HEK293 (cell line): ENCODE measurements at regions not wholly inside any gene's neighbourhood (a gene's known extent, or its start where the extent isn't known, plus 50 kb on each side); places are given as distances from the start of the nearest gene placed in this dataset.

Experiments
- AEBP2 ChIP-seq: fragments of 450-650 bp; formaldehyde crosslinking; IDR thresholded peaks from 2 replicates; pipeline ENCODE4 v1.5.1; 2016; ENCODE audit warnings: missing biosample characterization, missing genetic modification characterization, borderline replicate concordance
- CTCF ChIP-seq: fragments of 450-650 bp; formaldehyde crosslinking; IDR thresholded peaks from 2 replicates; pipeline ENCODE4 v1.5.1; 2016; ENCODE audit warnings: missing biosample characterization, missing genetic modification characterization
- GLI4 ChIP-seq: fragments of 450-650 bp; formaldehyde crosslinking; IDR thresholded peaks from 2 replicates; pipeline ENCODE4 v1.5.1; 2016; ENCODE audit warnings: missing biosample characterization, missing genetic modification characterization
- PBX3 ChIP-seq: sonication (generic); formaldehyde crosslinking; IDR thresholded peaks from 2 replicates; pipeline ENCODE4 v1.8.1; 2022; ENCODE audit warnings: mild to moderate bottlenecking, moderate library complexity, missing genetic modification reagents
- REST ChIP-seq: fragments of 450-650 bp; formaldehyde crosslinking; IDR thresholded peaks from 2 replicates; pipeline ENCODE4 v1.5.1; 2016; ENCODE audit warnings: missing biosample characterization, missing genetic modification characterization
- SETDB1 ChIP-seq: IDR thresholded peaks from one replicate; pipeline ENCODE4 v1.6.1; 2017; ENCODE audit warnings: mild to moderate bottlenecking, low read length, moderate library complexity, mixed read lengths; ENCODE audit not compliant: insufficient read length
- ZBTB8A ChIP-seq: fragments of 450-650 bp; formaldehyde crosslinking; IDR thresholded peaks from 2 replicates; pipeline ENCODE4 v1.5.1; 2016; ENCODE audit warnings: missing biosample characterization, missing genetic modification characterization
- ZNF16 ChIP-seq: fragments of 450-650 bp; formaldehyde crosslinking; IDR thresholded peaks from 2 replicates; pipeline ENCODE4 v1.5.1; 2016; ENCODE audit warnings: low read depth, missing biosample characterization, missing genetic modification characterization
- ZNF174 ChIP-seq: fragments of 450-650 bp; formaldehyde crosslinking; IDR thresholded peaks from 2 replicates; pipeline ENCODE4 v1.5.0; 2017; ENCODE audit warnings: missing biosample characterization, mild to moderate bottlenecking, missing genetic modification characterization
- ZNF394 ChIP-seq: fragments of 450-650 bp; formaldehyde crosslinking; IDR thresholded peaks from 2 replicates; pipeline ENCODE4 v1.5.1; 2016; ENCODE audit warnings: missing biosample characterization, missing genetic modification characterization, mild to moderate bottlenecking, moderate library complexity, borderline replicate concordance
- ZNF549 ChIP-seq: fragments of 450-650 bp; IDR thresholded peaks from 2 replicates; pipeline ENCODE4 v1.5.1; 2018; ENCODE audit warnings: missing biosample characterization, missing genetic modification characterization, mild to moderate bottlenecking, inconsistent platforms, moderate library complexity
- ZNF707 ChIP-seq: fragments of 450-650 bp; formaldehyde crosslinking; IDR thresholded peaks from 2 replicates; pipeline ENCODE4 v1.5.1; 2016; ENCODE audit warnings: missing biosample characterization, missing genetic modification characterization
- TF ChIP-seq, protein P1 (sequence below): fragments of 450-650 bp; IDR thresholded peaks from 2 replicates; pipeline ENCODE4 v1.5.1; 2018; ENCODE audit warnings: missing biosample characterization, missing genetic modification characterization
- TF ChIP-seq, protein P2 (sequence below): fragments of 450-650 bp; formaldehyde crosslinking; IDR thresholded peaks from 2 replicates; pipeline ENCODE4 v1.5.1; 2016; ENCODE audit warnings: missing biosample characterization, missing genetic modification characterization

GRCh38 chr2:31666878-31667277 lies 86.1 kb upstream of the SRD5A2 start:
- TF ChIP-seq, protein P1, sequence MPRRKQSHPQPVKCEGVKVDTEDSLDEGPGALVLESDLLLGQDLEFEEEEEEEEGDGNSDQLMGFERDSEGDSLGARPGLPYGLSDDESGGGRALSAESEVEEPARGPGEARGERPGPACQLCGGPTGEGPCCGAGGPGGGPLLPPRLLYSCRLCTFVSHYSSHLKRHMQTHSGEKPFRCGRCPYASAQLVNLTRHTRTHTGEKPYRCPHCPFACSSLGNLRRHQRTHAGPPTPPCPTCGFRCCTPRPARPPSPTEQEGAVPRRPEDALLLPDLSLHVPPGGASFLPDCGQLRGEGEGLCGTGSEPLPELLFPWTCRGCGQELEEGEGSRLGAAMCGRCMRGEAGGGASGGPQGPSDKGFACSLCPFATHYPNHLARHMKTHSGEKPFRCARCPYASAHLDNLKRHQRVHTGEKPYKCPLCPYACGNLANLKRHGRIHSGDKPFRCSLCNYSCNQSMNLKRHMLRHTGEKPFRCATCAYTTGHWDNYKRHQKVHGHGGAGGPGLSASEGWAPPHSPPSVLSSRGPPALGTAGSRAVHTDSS: no peak
- no peak for TF ChIP-seq ZNF174
- TF ChIP-seq AEBP2 (tag by site-specific recombination): no peak
- no peak for TF ChIP-seq CTCF (tag by site-specific recombination)
- no peak for TF ChIP-seq ZNF16
- TF ChIP-seq ZNF394 (tag by site-specific recombination): no peak
- TF ChIP-seq ZNF707 (tag by site-specific recombination): no peak
- TF ChIP-seq, protein P2, sequence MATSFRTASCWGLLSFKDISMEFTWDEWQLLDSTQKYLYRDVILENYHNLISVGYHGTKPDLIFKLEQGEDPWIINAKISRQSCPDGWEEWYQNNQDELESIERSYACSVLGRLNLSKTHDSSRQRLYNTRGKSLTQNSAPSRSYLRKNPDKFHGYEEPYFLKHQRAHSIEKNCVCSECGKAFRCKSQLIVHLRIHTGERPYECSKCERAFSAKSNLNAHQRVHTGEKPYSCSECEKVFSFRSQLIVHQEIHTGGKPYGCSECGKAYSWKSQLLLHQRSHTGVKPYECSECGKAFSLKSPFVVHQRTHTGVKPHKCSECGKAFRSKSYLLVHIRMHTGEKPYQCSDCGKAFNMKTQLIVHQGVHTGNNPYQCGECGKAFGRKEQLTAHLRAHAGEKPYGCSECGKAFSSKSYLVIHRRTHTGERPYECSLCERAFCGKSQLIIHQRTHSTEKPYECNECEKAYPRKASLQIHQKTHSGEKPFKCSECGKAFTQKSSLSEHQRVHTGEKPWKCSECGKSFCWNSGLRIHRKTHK (tag by site-specific recombination): no peak
- no peak for TF ChIP-seq ZBTB8A (tag by site-specific recombination)
- no peak for TF ChIP-seq SETDB1
- TF ChIP-seq PBX3: no peak
- TF ChIP-seq GLI4: no peak
- no peak for TF ChIP-seq REST (tag by site-specific recombination)
- no peak for TF ChIP-seq ZNF549 (tag by site-specific recombination)
